Thyroid gland (tissue), 4 donors: ENCODE measurements at regions not wholly inside any gene's neighbourhood (a gene's known extent, or its start where the extent isn't known, plus 50 kb on each side); places are given as distances from the start of the nearest gene placed in this dataset.

Experiments
- POLR2A ChIP-seq, 2 donors: fragments of 450-650 bp; IDR thresholded peaks; one replicate each; pipeline ENCODE4 v1.6.1; 2017; ENCODE audit warnings: antibody characterized with exemption in 2 of 2, mild to moderate bottlenecking in 2 of 2, moderate library complexity in 1 of 2
- TF ChIP-seq, protein P1 (sequence below), 6 experiments: fragments of 200-600 bp in 3 of 6; fragments of 450-650 bp in 3 of 6; sonication (generic) in 3 of 6; IDR thresholded peaks; one replicate each; pipeline ENCODE4 v1.5.1; 2016 to 2019; ENCODE audit warnings: antibody characterized with exemption in 6 of 6, mild to moderate bottlenecking in 2 of 6, inconsistent platforms in 1 of 6, moderate library complexity in 1 of 6

DNA sequence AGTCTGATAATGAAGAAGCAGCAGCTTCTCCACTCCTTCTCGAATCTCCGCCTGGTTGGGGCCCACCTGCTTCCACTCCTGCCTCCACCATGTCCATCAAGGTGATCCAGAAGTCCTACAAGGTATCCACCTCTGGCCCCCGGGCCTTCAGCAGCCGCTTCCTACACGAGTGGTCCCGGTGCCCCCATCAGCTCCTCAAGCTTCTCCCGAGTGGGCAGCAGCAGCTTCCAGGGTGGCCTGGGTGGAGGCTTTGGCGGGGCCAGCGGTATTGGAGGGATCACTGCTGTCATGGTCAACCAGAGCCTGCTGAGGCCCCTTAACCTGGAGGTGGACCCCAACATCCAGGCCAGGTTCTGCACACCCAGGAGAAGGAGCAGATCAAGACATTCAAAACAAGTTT is 381.0 kb upstream of the USP15 start:
- TF ChIP-seq, protein P1, sequence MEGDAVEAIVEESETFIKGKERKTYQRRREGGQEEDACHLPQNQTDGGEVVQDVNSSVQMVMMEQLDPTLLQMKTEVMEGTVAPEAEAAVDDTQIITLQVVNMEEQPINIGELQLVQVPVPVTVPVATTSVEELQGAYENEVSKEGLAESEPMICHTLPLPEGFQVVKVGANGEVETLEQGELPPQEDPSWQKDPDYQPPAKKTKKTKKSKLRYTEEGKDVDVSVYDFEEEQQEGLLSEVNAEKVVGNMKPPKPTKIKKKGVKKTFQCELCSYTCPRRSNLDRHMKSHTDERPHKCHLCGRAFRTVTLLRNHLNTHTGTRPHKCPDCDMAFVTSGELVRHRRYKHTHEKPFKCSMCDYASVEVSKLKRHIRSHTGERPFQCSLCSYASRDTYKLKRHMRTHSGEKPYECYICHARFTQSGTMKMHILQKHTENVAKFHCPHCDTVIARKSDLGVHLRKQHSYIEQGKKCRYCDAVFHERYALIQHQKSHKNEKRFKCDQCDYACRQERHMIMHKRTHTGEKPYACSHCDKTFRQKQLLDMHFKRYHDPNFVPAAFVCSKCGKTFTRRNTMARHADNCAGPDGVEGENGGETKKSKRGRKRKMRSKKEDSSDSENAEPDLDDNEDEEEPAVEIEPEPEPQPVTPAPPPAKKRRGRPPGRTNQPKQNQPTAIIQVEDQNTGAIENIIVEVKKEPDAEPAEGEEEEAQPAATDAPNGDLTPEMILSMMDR (IDR thresholded peaks at IDR 0.05): no peak
- no peak for TF ChIP-seq POLR2A (IDR thresholded peaks at IDR 0.05)
